ENCODE measurements at regions not wholly inside any gene's neighbourhood (a gene's known extent, or its start where the extent isn't known, plus 50 kb on each side); places are given as distances from the start of the nearest gene placed in this dataset.
A peak's percentile ranks its signal among the peaks of the same experiment; 100 is the strongest.
"Not testable (repeated sequence)": the region's sequence is repeated elsewhere in the genome, so short reads cannot be mapped to it uniquely, and the experiment has no call there.

DNA sequence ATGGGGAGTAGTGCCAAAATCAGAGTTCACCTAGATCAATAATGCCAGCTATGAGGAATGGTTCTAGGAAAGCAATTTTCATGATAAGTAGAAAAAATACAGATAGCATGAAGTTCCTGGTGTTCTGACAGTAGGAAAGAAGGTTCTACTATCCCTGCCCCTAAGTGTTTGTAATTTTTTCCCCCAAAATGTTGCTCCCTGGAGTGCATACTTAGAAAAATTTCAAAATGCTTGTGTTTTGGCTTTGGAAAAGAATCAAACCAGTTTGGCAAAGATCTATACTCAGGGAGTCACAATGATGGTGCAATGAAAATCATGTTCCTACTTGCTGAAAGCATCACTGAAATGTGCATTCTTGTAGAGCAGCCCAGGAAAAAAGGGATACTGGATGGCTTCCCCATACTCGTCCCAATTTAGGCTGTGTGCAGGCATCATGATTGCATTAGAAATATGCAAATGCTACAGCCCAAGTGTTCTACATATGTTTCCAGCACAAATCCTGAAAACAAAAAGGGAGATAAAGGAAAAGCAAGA is 74.7 kb downstream of the LPAR4 start:
- no peak for DNase-seq (ENCODE audit: low spot score)

GRCh38 chrX:78831523-78831922 is 84.0 kb downstream of the LPAR4 start:
- DNase-seq (ENCODE audit: low spot score) = no peak

DNA sequence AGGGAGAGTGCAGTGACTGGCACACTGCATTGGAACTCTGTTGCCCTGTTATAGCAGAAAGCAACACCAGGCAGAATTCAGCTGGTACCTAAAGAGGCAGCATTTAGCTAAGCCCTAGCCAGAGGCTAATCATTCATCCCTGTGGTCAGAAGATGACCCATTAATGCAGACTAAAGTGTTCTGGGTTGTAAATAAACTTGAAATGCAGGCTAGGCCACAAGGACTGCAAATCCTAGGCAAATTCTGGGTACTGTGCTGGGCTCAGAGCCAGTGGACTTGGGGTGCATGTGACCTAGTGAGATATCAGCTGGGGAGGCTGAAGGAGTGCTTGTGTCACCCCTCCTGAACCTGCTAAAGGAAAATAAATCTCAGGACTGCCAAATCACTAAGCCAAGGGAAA is 91.2 kb downstream of the LPAR4 start:
- no peak for DNase-seq (ENCODE audit: low spot score)

- no peak for DNase-seq (ENCODE audit: low spot score)
Observed at GRCh38 chrX:78839711-78840110, 92.2 kb downstream of the LPAR4 start.

GRCh38 chrX:78844218-78844617 is 96.7 kb downstream of the LPAR4 start:
- DNase-seq (ENCODE audit: low spot score) = not testable (repeated sequence)

GRCh38 chrX:78881248-78881647 is 63.9 kb upstream of the P2RY10 start:
- not testable (repeated sequence) for DNase-seq (ENCODE audit: low spot score)

GRCh38 chrX:78886550-78886949 is 58.6 kb upstream of the P2RY10 start:
- DNase-seq (ENCODE audit: low spot score) = peak; percentile 6

Data from COLO829 (cell line).